ENCODE measurements at regions not wholly inside any gene's neighbourhood (a gene's known extent, or its start where the extent isn't known, plus 50 kb on each side); places are given as distances from the start of the nearest gene placed in this dataset.

GRCh38 chr2:41024816-41025215 lies 572.9 kb upstream of the SLC8A1 start:
- no peaks in the 10 kb centered on the region for H3K4me1 ChIP-seq
- H3K4me3 ChIP-seq: no peak overlapping the region
- intact Hi-C loops (cut with DNase I): no loop called here
- H3K27ac ChIP-seq: no peak overlapping the region
- no peaks in the 10 kb centered on the region for H3K9me3 ChIP-seq
- no peaks in the 10 kb centered on the region for H3K27me3 ChIP-seq
- WGBS (ENCODE audit: insufficient coverage, low coverage, low lambda C conversion rate, missing lambda C conversion rate): 41% methylated on average over 3 of the region's 3 CpGs
- no peaks in the 10 kb centered on the region for H3K36me3 ChIP-seq
- DNase-seq (no peak), ATAC-seq (no peak)
- no peak for TF ChIP-seq POLR2A (IDR thresholded peaks at IDR 0.05)
- TF ChIP-seq, protein P1, sequence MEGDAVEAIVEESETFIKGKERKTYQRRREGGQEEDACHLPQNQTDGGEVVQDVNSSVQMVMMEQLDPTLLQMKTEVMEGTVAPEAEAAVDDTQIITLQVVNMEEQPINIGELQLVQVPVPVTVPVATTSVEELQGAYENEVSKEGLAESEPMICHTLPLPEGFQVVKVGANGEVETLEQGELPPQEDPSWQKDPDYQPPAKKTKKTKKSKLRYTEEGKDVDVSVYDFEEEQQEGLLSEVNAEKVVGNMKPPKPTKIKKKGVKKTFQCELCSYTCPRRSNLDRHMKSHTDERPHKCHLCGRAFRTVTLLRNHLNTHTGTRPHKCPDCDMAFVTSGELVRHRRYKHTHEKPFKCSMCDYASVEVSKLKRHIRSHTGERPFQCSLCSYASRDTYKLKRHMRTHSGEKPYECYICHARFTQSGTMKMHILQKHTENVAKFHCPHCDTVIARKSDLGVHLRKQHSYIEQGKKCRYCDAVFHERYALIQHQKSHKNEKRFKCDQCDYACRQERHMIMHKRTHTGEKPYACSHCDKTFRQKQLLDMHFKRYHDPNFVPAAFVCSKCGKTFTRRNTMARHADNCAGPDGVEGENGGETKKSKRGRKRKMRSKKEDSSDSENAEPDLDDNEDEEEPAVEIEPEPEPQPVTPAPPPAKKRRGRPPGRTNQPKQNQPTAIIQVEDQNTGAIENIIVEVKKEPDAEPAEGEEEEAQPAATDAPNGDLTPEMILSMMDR (IDR thresholded peaks at IDR 0.05): no peak

DNA sequence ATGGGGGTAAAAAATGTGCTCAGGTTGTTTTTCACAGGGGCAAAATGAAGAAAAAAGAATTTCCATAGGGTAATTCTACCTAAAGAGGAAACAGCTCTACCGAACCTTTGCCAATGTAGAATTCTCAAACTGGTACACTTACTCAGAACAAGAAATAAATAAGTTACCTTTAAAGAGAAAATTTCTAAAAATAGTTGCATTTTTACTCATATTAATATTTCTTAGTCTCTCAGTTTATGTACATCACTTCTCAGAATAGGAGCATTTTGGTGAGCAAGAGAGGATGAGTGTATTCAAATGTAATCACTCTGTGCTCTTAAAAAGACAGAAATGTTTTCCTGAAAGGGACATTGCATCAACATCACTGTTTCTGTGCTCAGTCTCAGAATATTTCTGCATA lies 574.7 kb upstream of the SLC8A1 start:
- TF ChIP-seq, protein P1 (IDR thresholded peaks at IDR 0.05): no peak
- no peak for TF ChIP-seq POLR2A (IDR thresholded peaks at IDR 0.05)
- DNase-seq: no peak
- Histone ChIP-seq H3K27me3 (no peaks in the 10 kb centered on the region), H3K27ac (no peak overlapping the region), H3K4me3 (no peak overlapping the region), H3K9me3 (no peaks in the 10 kb centered on the region), H3K36me3 (no peaks in the 10 kb centered on the region), H3K4me1 (no peaks in the 10 kb centered on the region)
- intact Hi-C loops (cut with DNase I): no loop called here
- no peak for ATAC-seq
- 69% methylated on average over 1 of the region's 1 CpG for WGBS (ENCODE audit: insufficient coverage, low coverage, low lambda C conversion rate, missing lambda C conversion rate)

DNA sequence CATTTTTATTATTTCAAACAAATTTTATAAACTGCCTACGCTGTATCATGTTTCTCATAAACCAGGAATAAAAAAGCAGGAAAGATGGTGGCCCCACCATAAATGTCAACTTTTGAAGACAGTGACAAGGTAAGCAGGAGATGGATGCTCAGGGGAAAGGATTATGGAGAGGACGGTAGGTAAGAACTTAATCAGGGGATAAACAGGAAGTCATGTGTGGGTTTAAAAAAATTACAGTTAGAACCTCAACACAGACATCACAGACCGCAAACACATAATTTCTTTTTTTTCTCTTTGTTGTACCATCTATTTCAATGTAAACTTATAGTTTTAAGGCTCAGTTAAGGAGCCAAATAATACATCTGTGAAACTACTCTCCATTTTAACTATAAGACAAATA lies 575.2 kb upstream of the SLC8A1 start:
- H3K27me3 ChIP-seq: no peaks in the 10 kb centered on the region
- ATAC-seq (no peak), DNase-seq (no peak)
- intact Hi-C loops (cut with DNase I): no loop called here
- H3K9me3 ChIP-seq: no peaks in the 10 kb centered on the region
- WGBS (ENCODE audit: insufficient coverage, low coverage, low lambda C conversion rate, missing lambda C conversion rate): 36% methylated on average over 3 of the region's 3 CpGs
- H3K4me1 ChIP-seq: no peaks in the 10 kb centered on the region
- no peaks in the 10 kb centered on the region for H3K36me3 ChIP-seq
- no peak overlapping the region for H3K4me3 ChIP-seq
- H3K27ac ChIP-seq: no peak overlapping the region
- TF ChIP-seq, protein P1 (IDR thresholded peaks at IDR 0.05): no peak
- TF ChIP-seq POLR2A (IDR thresholded peaks at IDR 0.05): no peak

- Histone ChIP-seq H3K4me3 (no peak overlapping the region), H3K9me3 (no peaks in the 10 kb centered on the region), H3K27me3 (no peaks in the 10 kb centered on the region), H3K36me3 (no peaks in the 10 kb centered on the region), H3K4me1 (no peaks in the 10 kb centered on the region), H3K27ac (no peak overlapping the region)
- TF ChIP-seq, protein P1 (IDR thresholded peaks at IDR 0.05): no peak
- TF ChIP-seq POLR2A (IDR thresholded peaks at IDR 0.05): no peak
- intact Hi-C loops (cut with DNase I): no loop called here
- ATAC-seq (no peak), DNase-seq (no peak)
Observed at GRCh38 chr2:41031282-41031681, 579.4 kb upstream of the SLC8A1 start.

DNA sequence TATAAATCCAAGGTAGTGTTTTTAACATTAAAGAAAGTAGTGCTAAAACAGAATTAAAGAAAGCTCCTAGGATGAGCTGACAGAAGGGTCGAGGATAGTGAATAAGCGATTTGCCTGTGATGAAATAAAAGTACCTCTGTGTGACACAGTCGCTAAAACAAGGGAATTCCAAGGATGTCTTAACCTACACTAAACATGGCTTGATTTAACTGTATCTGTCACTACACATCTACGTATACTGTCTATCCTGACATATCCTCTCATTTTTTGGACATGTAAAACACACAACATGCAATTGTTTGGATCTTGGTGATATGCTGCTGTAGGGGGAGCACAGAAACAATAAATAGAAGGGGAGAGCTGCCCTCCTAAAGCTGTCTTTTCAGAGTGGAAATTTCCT lies 580.8 kb upstream of the SLC8A1 start:
- no peak overlapping the region for H3K4me3 ChIP-seq

More for the DNA sequence above, 580.8 kb upstream of the SLC8A1 start:
- intact Hi-C loops (cut with DNase I): no loop called here
- Histone ChIP-seq H3K27ac (no peak overlapping the region), H3K36me3 (no peaks in the 10 kb centered on the region), H3K27me3 (no peaks in the 10 kb centered on the region), H3K9me3 (no peaks in the 10 kb centered on the region), H3K4me1 (no peaks in the 10 kb centered on the region)
- TF ChIP-seq POLR2A (IDR thresholded peaks at IDR 0.05): no peak
- WGBS (ENCODE audit: insufficient coverage, low coverage, low lambda C conversion rate, missing lambda C conversion rate): 56% methylated on average over 4 of the region's 4 CpGs
- ATAC-seq: no peak
- DNase-seq: no peak
